ENCODE measurements at regions not wholly inside any gene's neighbourhood (a gene's known extent, or its start where the extent isn't known, plus 50 kb on each side); places are given as distances from the start of the nearest gene placed in this dataset.

- H3K4me2 ChIP-seq (ENCODE audit: low read depth, low read length), result no peak overlapping the region
- no peaks in the 10 kb centered on the region for H3K9me2 ChIP-seq (replicated peaks; ENCODE audit: insufficient read depth, low read length)
- DNase-seq, result no peak
- no peaks in the 10 kb centered on the region for H3K36me3 ChIP-seq (replicated peaks; ENCODE audit: insufficient read depth, low read length)
- H3K79me2 ChIP-seq (ENCODE audit: low read length), result no peaks in the 10 kb centered on the region
- no peaks in the 10 kb centered on the region for H3F3A ChIP-seq (ENCODE audit: insufficient read depth, low read length)
- no peaks in the 10 kb centered on the region for H3K4me1 ChIP-seq (ENCODE audit: low read length)
- no peak for TF ChIP-seq EZH2phosphoT487 (IDR thresholded peaks at IDR 0.05; ENCODE audit: low read length)
- TF ChIP-seq, protein P1, sequence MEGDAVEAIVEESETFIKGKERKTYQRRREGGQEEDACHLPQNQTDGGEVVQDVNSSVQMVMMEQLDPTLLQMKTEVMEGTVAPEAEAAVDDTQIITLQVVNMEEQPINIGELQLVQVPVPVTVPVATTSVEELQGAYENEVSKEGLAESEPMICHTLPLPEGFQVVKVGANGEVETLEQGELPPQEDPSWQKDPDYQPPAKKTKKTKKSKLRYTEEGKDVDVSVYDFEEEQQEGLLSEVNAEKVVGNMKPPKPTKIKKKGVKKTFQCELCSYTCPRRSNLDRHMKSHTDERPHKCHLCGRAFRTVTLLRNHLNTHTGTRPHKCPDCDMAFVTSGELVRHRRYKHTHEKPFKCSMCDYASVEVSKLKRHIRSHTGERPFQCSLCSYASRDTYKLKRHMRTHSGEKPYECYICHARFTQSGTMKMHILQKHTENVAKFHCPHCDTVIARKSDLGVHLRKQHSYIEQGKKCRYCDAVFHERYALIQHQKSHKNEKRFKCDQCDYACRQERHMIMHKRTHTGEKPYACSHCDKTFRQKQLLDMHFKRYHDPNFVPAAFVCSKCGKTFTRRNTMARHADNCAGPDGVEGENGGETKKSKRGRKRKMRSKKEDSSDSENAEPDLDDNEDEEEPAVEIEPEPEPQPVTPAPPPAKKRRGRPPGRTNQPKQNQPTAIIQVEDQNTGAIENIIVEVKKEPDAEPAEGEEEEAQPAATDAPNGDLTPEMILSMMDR (IDR thresholded peaks at IDR 0.05; ENCODE audit: low read length), result no peak
- TF ChIP-seq EZH2 (optimal IDR thresholded peaks at IDR 0.05; ENCODE audit: low read depth, low read length), result no peak
- no peak overlapping the region for H3K27ac ChIP-seq (ENCODE audit: low read length)
- no peaks in the 10 kb centered on the region for H3K27me3 ChIP-seq (replicated peaks; ENCODE audit: insufficient read depth, low read length)
- H4K20me1 ChIP-seq (ENCODE audit: insufficient read depth, low read length), result no peaks in the 10 kb centered on the region
- no peaks in the 10 kb centered on the region for H3K9me3 ChIP-seq (replicated peaks; ENCODE audit: insufficient read depth, low read length)
- no peak overlapping the region for H2AFZ ChIP-seq (ENCODE audit: low read length)
- no peak overlapping the region for H3K4me3 ChIP-seq (ENCODE audit: low read length)
- H3K9ac ChIP-seq (ENCODE audit: low read length), result no peak overlapping the region
These were observed 112.7 kb downstream of the SLC35B3 start for GRCh38 chr6:8322659-8323058.

DNA sequence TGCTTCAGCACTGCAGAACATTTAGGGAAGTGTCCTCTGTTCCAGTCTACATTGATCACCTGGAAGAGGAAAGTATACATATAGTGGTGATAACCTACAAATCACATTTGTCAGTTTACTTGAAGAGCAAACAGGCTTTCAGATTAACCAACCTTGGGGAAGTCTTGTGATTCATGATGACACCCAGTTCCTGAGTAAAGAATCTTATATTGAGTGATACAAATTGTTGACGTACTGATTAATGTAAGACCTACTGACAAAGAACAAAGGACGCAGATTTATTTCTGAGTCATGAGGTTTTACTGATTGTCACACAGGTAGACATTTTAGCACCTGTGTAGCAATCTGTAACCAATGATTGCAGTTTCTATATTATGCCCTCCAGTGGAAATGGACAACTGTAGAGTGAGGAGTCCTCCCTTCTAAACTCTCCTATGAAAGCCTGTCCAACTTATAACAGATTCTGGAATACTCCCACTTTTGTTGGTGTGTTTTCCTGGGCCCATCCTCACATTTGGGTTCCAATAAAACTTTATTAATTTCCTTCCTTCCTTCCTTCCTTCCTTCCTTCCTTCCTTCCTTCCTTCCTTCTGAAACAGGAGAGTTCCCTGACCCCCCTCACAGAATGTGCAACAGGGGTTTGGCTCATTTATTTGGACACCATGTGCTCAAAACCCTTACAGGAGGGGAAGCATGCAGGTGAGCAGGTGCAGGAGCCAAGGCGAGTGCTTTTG lies 113.5 kb downstream of the SLC35B3 start:
- H3K4me2 ChIP-seq (ENCODE audit: low read depth, low read length), result no peak overlapping the region

DNA sequence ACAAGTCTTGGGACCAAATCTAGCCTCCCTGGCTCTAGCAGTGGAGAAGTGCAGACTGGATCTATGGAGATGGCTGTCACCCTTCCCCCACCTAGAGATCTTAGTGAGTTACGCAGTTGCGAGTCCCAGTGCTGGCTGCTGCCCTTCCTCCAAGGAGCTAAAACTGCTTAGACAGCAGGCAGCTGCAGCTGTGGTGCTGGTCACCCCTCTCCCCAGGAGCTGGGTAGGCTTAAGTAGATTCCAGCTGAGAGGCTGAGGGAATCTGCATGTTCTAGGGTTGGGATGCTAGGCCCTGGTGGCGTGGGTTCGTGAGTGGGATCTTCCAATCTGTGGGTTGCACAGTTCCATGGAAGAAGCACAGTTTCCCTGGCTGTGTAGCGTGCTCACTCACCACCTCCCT lies 120.2 kb downstream of the SLC35B3 start:
- Histone ChIP-seq H3K4me3 (ENCODE audit: low read length) (no peak overlapping the region), H3K9ac (ENCODE audit: low read length) (no peak overlapping the region), H3K9me2 (replicated peaks; ENCODE audit: insufficient read depth, low read length) (no peaks in the 10 kb centered on the region), H3K27me3 (replicated peaks; ENCODE audit: insufficient read depth, low read length) (no peaks in the 10 kb centered on the region), H3K9me3 (replicated peaks; ENCODE audit: insufficient read depth, low read length) (no peaks in the 10 kb centered on the region), H2AFZ (ENCODE audit: low read length) (no peak overlapping the region), H3K36me3 (replicated peaks; ENCODE audit: insufficient read depth, low read length) (no peaks in the 10 kb centered on the region), H4K20me1 (ENCODE audit: insufficient read depth, low read length) (no peaks in the 10 kb centered on the region), H3K79me2 (ENCODE audit: low read length) (no peaks in the 10 kb centered on the region), H3F3A (ENCODE audit: insufficient read depth, low read length) (no peaks in the 10 kb centered on the region), H3K4me2 (ENCODE audit: low read depth, low read length) (no peak overlapping the region), H3K27ac (ENCODE audit: low read length) (no peak overlapping the region), H3K4me1 (ENCODE audit: low read length) (no peaks in the 10 kb centered on the region)
- DNase-seq, result no peak
- TF ChIP-seq, protein P1 (IDR thresholded peaks at IDR 0.05; ENCODE audit: low read length), result no peak
- TF ChIP-seq EZH2 (optimal IDR thresholded peaks at IDR 0.05; ENCODE audit: low read depth, low read length) (no peak), EZH2phosphoT487 (IDR thresholded peaks at IDR 0.05; ENCODE audit: low read length) (no peak)

More for the DNA sequence above, 113.5 kb downstream of the SLC35B3 start:
- H4K20me1 ChIP-seq (ENCODE audit: insufficient read depth, low read length), result no peaks in the 10 kb centered on the region
- H3K9ac ChIP-seq (ENCODE audit: low read length), result no peak overlapping the region
- H3K27me3 ChIP-seq (replicated peaks; ENCODE audit: insufficient read depth, low read length), result no peaks in the 10 kb centered on the region
- no peak for DNase-seq
- no peak overlapping the region for H2AFZ ChIP-seq (ENCODE audit: low read length)
- no peaks in the 10 kb centered on the region for H3K36me3 ChIP-seq (replicated peaks; ENCODE audit: insufficient read depth, low read length)
- no peaks in the 10 kb centered on the region for H3F3A ChIP-seq (ENCODE audit: insufficient read depth, low read length)
- H3K4me1 ChIP-seq (ENCODE audit: low read length), result no peaks in the 10 kb centered on the region
- no peak overlapping the region for H3K4me3 ChIP-seq (ENCODE audit: low read length)
- H3K9me2 ChIP-seq (replicated peaks; ENCODE audit: insufficient read depth, low read length), result no peaks in the 10 kb centered on the region
- H3K9me3 ChIP-seq (replicated peaks; ENCODE audit: insufficient read depth, low read length), result no peaks in the 10 kb centered on the region
- H3K79me2 ChIP-seq (ENCODE audit: low read length), result no peaks in the 10 kb centered on the region
- H3K27ac ChIP-seq (ENCODE audit: low read length), result no peak overlapping the region
- no peak for TF ChIP-seq EZH2phosphoT487 (IDR thresholded peaks at IDR 0.05; ENCODE audit: low read length)
- TF ChIP-seq EZH2 (optimal IDR thresholded peaks at IDR 0.05; ENCODE audit: low read depth, low read length), result no peak
- TF ChIP-seq, protein P1 (IDR thresholded peaks at IDR 0.05; ENCODE audit: low read length), result no peak
